H9 (cell line): ENCODE measurements at regions not wholly inside any gene's neighbourhood (a gene's known extent, or its start where the extent isn't known, plus 50 kb on each side); places are given as distances from the start of the nearest gene placed in this dataset.

Source experiments
- DNase-seq: peaks from one replicate; pipeline ENCODE4 v3.0.0-alpha.2; 2017
- H2AFZ ChIP-seq: one replicate; pipeline ENCODE4 v1.6.1; 2013; ENCODE audit warnings: mild to moderate bottlenecking, low read length, control low read depth, moderate library complexity
- H2AK5ac ChIP-seq: 2 replicates; pipeline ENCODE4 v1.6.1; 2013; ENCODE audit warnings: low read length, control low read depth, mixed read lengths; ENCODE audit not compliant: insufficient read length
- H2BK120ac ChIP-seq: one replicate; pipeline ENCODE4 v1.6.1; 2013; ENCODE audit warnings: low read depth, mild to moderate bottlenecking, low read length, control low read depth, inconsistent platforms; ENCODE audit not compliant: poor library complexity, severe bottlenecking
- H2BK12ac ChIP-seq: 2 replicates; pipeline ENCODE4 v1.6.1; 2013; ENCODE audit warnings: low read length, control low read depth, mixed read lengths, low read depth; ENCODE audit not compliant: insufficient read length
- H2BK15ac ChIP-seq: 2 replicates; pipeline ENCODE4 v1.6.1; 2013; ENCODE audit warnings: low read depth, low read length, control low read depth
- H2BK20ac ChIP-seq: one replicate; pipeline ENCODE4 v1.6.1; 2013; ENCODE audit warnings: low read depth, mild to moderate bottlenecking, low read length, control low read depth, inconsistent platforms; ENCODE audit not compliant: poor library complexity, severe bottlenecking
- H2BK5ac ChIP-seq: 2 replicates; pipeline ENCODE4 v1.6.1; 2013; ENCODE audit warnings: low read length, control low read depth, mixed read lengths; ENCODE audit not compliant: insufficient read length
- H3K14ac ChIP-seq: 2 replicates; pipeline ENCODE4 v1.6.1; 2013; ENCODE audit warnings: low read length, control low read depth; ENCODE audit not compliant: insufficient read depth
- H3K18ac ChIP-seq: 2 replicates; pipeline ENCODE4 v1.6.1; 2013; ENCODE audit warnings: low read depth, mild to moderate bottlenecking, mixed read lengths, low read length, control low read depth; ENCODE audit not compliant: insufficient read length
- H3K23ac ChIP-seq: 2 replicates; pipeline ENCODE4 v1.6.1; 2013; ENCODE audit warnings: low read length, control low read depth, mixed read lengths, low read depth; ENCODE audit not compliant: insufficient read length
- H3K23me2 ChIP-seq: 2 replicates; pipeline ENCODE4 v1.6.1; 2013; ENCODE audit warnings: low read depth, mild to moderate bottlenecking, mixed read lengths, low read length, control low read depth; ENCODE audit not compliant: insufficient read length, poor library complexity, severe bottlenecking
- H3K27ac ChIP-seq: 2 replicates; pipeline ENCODE4 v1.5.1; 2013; ENCODE audit warnings: low read length, control low read depth, mixed read lengths, low read depth; ENCODE audit not compliant: insufficient read length
- H3K27me3 ChIP-seq: 2 replicates; pipeline ENCODE4 v1.6.1; 2013; ENCODE audit warnings: low read length, control low read depth, inconsistent platforms; ENCODE audit not compliant: insufficient read depth
- H3K4ac ChIP-seq: 2 replicates; pipeline ENCODE4 v1.6.1; 2013; ENCODE audit warnings: low read depth, mild to moderate bottlenecking, control low read depth, inconsistent platforms, low read length, moderate library complexity
- H3K4me1 ChIP-seq: 2 replicates; pipeline ENCODE4 v1.6.1; 2013; ENCODE audit warnings: low read length, control low read depth, inconsistent platforms; ENCODE audit not compliant: insufficient read depth
- H3K4me2 ChIP-seq: 2 replicates; pipeline ENCODE4 v1.6.1; 2013; ENCODE audit warnings: low read length, control low read depth, mixed read lengths; ENCODE audit not compliant: insufficient read length, insufficient read depth
- H3K56ac ChIP-seq: 2 replicates; pipeline ENCODE4 v1.6.1; 2013; ENCODE audit warnings: low read depth, mild to moderate bottlenecking, mixed read lengths, low read length, control low read depth; ENCODE audit not compliant: insufficient read length
- H3K79me1 ChIP-seq: 2 replicates; pipeline ENCODE4 v1.6.1; 2013; ENCODE audit warnings: low read depth, mild to moderate bottlenecking, moderate library complexity, low read length, control low read depth, inconsistent platforms; ENCODE audit not compliant: insufficient read depth, poor library complexity, severe bottlenecking
- H3K79me2 ChIP-seq: 2 replicates; pipeline ENCODE4 v1.6.1; 2013; ENCODE audit warnings: low read length, control low read depth, inconsistent platforms; ENCODE audit not compliant: insufficient read depth
- H3K9ac ChIP-seq: 2 replicates; pipeline ENCODE4 v1.6.1; 2013; ENCODE audit warnings: low read length, control low read depth, mixed read lengths; ENCODE audit not compliant: insufficient read length; ENCODE audit errors: extremely low read depth
- H3K9me3 ChIP-seq: one replicate; pipeline ENCODE4 v1.6.1; 2013; ENCODE audit warnings: low read depth, low read length, inconsistent platforms; ENCODE audit not compliant: control insufficient read depth
- H3T11ph ChIP-seq: one replicate; pipeline ENCODE4 v1.6.1; 2013; ENCODE audit warnings: mild to moderate bottlenecking, low read length, control low read depth, inconsistent platforms
- H4K20me1 ChIP-seq: one replicate; pipeline ENCODE4 v1.6.1; 2013; ENCODE audit not compliant: control insufficient read depth, insufficient read length, insufficient read depth
- H4K5ac ChIP-seq: 2 replicates; pipeline ENCODE4 v1.6.1; 2013; ENCODE audit warnings: low read depth, mild to moderate bottlenecking, mixed read lengths, low read length, control low read depth; ENCODE audit not compliant: insufficient read length
- H4K8ac ChIP-seq: replicated peaks from 2 replicates; pipeline ENCODE4 v1.6.1; 2013; ENCODE audit warnings: low read length, control low read depth, mixed read lengths, low read depth; ENCODE audit not compliant: insufficient read length
- H4K91ac ChIP-seq: 2 replicates; pipeline ENCODE4 v1.6.1; 2013; ENCODE audit warnings: low read depth, mild to moderate bottlenecking, moderate library complexity, mixed read lengths, low read length, control low read depth; ENCODE audit not compliant: insufficient read length
- H3K27ac Mint-ChIP-seq, 3 experiments: 2 replicates in 2 of 3; 3 replicates in 1 of 3; pipeline ENCODE4 v1.8.0; 2020 to 2021; ENCODE audit warnings: mixed read lengths in 3 of 3, mild to moderate bottlenecking in 1 of 3, moderate library complexity in 1 of 3
- H3K27me3 Mint-ChIP-seq: 2 replicates; pipeline ENCODE4 v1.8.0; 2021; ENCODE audit warnings: low read depth, mild to moderate bottlenecking, moderate library complexity, mixed read lengths
- H3K36me3 Mint-ChIP-seq, 3 experiments: 2 replicates in 2 of 3; 3 replicates in 1 of 3; pipeline ENCODE4 v1.8.0; 2020 to 2021; ENCODE audit warnings: low read depth in 3 of 3, mixed read lengths in 3 of 3; ENCODE audit not compliant: insufficient read depth in 1 of 3
- H3K4me1 Mint-ChIP-seq, 2 experiments: 2 replicates each; pipeline ENCODE4 v1.8.0; 2020; ENCODE audit warnings: mixed read lengths in 2 of 2
- H3K4me3 Mint-ChIP-seq, 2 experiments: 2 replicates in 1 of 2; 3 replicates in 1 of 2; pipeline ENCODE4 v1.8.0; 2020 to 2021; ENCODE audit warnings: mild to moderate bottlenecking in 2 of 2, mixed read lengths in 2 of 2, moderate library complexity in 1 of 2
- H3K9me3 Mint-ChIP-seq, 2 experiments: 2 replicates in 1 of 2; 3 replicates in 1 of 2; pipeline ENCODE4 v1.8.0; 2020; ENCODE audit warnings: mild to moderate bottlenecking in 2 of 2, mixed read lengths in 2 of 2, moderate library complexity in 1 of 2
- WGBS: extraction: QIAGEN DNeasy Blood & Tissue Kit; methylation state at CpG from one replicate; pipeline ENCODE4 v1.1.7; 2013; ENCODE audit warnings: missing lambda C conversion rate, low lambda C conversion rate, mixed read lengths; ENCODE audit not compliant: insufficient read length; ENCODE audit errors: extremely low coverage; 5-methylcytosine and 5-hydroxymethylcytosine counted together
- TF ChIP-seq, protein P1 (sequence below): fragments of 200-600 bp; sonication (generic); conservative IDR thresholded peaks from 3 replicates; pipeline ENCODE4 v1.8.0; 2021; ENCODE audit warnings: antibody characterized with exemption, mild to moderate bottlenecking

DNA sequence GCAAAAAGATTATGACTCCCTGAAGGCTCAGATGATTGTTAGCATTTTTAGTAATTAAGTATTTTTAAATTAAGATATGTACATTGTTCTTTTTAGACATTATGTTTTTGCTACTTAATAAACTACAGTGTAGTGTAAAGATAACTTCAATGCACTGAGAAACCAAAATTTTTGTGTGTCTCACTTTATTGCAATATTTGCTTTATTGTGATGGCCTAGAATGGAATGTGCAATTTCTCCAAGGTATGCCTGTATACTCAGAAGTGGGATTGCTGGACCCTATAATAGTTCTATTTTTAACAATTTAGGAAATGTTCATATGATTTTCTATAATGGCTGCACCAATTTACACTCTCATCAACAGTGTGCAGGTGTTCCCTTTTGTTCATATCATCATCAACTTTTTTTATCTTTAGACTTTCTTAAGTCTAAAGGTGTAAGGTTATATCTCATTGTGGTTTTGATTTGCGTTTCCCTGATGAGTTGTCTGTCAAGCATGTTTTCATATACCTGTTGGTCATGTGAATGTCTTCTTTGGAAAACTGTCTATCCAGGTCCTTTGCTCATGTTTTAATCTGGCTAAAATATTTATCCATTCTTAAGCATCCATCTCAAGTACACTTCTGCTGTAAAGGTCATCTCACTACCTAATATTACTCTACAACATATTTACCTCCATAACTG is 1323.5 kb upstream of the LRRTM3 start:
- TF ChIP-seq, protein P1, sequence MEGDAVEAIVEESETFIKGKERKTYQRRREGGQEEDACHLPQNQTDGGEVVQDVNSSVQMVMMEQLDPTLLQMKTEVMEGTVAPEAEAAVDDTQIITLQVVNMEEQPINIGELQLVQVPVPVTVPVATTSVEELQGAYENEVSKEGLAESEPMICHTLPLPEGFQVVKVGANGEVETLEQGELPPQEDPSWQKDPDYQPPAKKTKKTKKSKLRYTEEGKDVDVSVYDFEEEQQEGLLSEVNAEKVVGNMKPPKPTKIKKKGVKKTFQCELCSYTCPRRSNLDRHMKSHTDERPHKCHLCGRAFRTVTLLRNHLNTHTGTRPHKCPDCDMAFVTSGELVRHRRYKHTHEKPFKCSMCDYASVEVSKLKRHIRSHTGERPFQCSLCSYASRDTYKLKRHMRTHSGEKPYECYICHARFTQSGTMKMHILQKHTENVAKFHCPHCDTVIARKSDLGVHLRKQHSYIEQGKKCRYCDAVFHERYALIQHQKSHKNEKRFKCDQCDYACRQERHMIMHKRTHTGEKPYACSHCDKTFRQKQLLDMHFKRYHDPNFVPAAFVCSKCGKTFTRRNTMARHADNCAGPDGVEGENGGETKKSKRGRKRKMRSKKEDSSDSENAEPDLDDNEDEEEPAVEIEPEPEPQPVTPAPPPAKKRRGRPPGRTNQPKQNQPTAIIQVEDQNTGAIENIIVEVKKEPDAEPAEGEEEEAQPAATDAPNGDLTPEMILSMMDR, result no peak
- Histone ChIP-seq H3K79me2 (no peaks in the 10 kb centered on the region), H3K79me1 (no peaks in the 10 kb centered on the region), H4K8ac (no peak overlapping the region), H3T11ph (no peak overlapping the region), H2BK20ac (no peak overlapping the region), H3K23me2 (no peaks in the 10 kb centered on the region), H3K27ac (no peak overlapping the region), H3K18ac (no peak overlapping the region), H3K4ac (no peak overlapping the region), H4K20me1 (no peaks in the 10 kb centered on the region), H3K4me2 (no peak overlapping the region), H2BK15ac (no peak overlapping the region), H2BK120ac (no peak overlapping the region), H3K9ac (no peak overlapping the region), H3K9me3 (no peaks in the 10 kb centered on the region), H2AK5ac (no peak overlapping the region), H2AFZ (no peak overlapping the region), H4K91ac (no peak overlapping the region), H4K5ac (no peak overlapping the region), H2BK5ac (no peak overlapping the region), H3K4me1 (no peaks in the 10 kb centered on the region), H3K56ac (no peak overlapping the region), H2BK12ac (no peak overlapping the region), H3K14ac (no peak overlapping the region), H3K23ac (no peak overlapping the region), H3K27me3 (no peaks in the 10 kb centered on the region)
- no CpG with 5 or more reads among the region's 1 CpG for WGBS
- peaks cover 0 to 32% (median 13%) of the 10 kb centered on the region in 3 experiments; a peak in 6 of 7 replicates for H3K36me3 Mint-ChIP-seq
- peaks cover 0 to 5% of the 10 kb centered on the region in 2 experiments; a peak in 3 of 5 replicates for H3K9me3 Mint-ChIP-seq
- no peak overlapping the region for H3K4me3 Mint-ChIP-seq
- no peak for DNase-seq
- no peaks in the 10 kb centered on the region for H3K27me3 Mint-ChIP-seq
- H3K4me1 Mint-ChIP-seq, result no peaks in the 10 kb centered on the region
- H3K27ac Mint-ChIP-seq, result no peak overlapping the region
